ENCODE measurements at regions not wholly inside any gene's neighbourhood (a gene's known extent, or its start where the extent isn't known, plus 50 kb on each side); places are given as distances from the start of the nearest gene placed in this dataset.

- DNase-seq = no peak
These were observed 355.6 kb downstream of the PRDM2 start for GRCh38 chr1:14055442-14056223.

GRCh38 chr1:14057640-14058039 is 357.7 kb downstream of the PRDM2 start:
- DNase-seq = no peak

- no peak for DNase-seq
These were observed 361.2 kb downstream of the PRDM2 start for GRCh38 chr1:14061204-14061603.

GRCh38 chr1:14061722-14062121 is 361.7 kb downstream of the PRDM2 start:
- no peak for DNase-seq

GRCh38 chr1:14062669-14063068 is 362.7 kb downstream of the PRDM2 start:
- no peak for DNase-seq

GRCh38 chr1:14064649-14065442 is 364.9 kb downstream of the PRDM2 start:
- DNase-seq = no peak

- DNase-seq = no peak
These were observed 365.5 kb downstream of the PRDM2 start for GRCh38 chr1:14065486-14065885.

GRCh38 chr1:14067036-14067435 is 367.0 kb downstream of the PRDM2 start:
- DNase-seq = no peak

- DNase-seq = no peak
These were observed 367.7 kb downstream of the PRDM2 start for GRCh38 chr1:14067711-14068110.

GRCh38 chr1:14071581-14071980 is 371.6 kb downstream of the PRDM2 start:
- DNase-seq = no peak

GRCh38 chr1:14080653-14081052 is 380.7 kb downstream of the PRDM2 start:
- no peak for DNase-seq

- DNase-seq = no peak
These were observed 382.3 kb downstream of the PRDM2 start for GRCh38 chr1:14082331-14082730.

- DNase-seq = no peak
These were observed 383.3 kb downstream of the PRDM2 start for GRCh38 chr1:14083277-14083676.

GRCh38 chr1:14083706-14084105 is 383.7 kb downstream of the PRDM2 start:
- no peak for DNase-seq

- DNase-seq = no peak
These were observed 390.1 kb downstream of the PRDM2 start for GRCh38 chr1:14090062-14090461.

- DNase-seq = no peak
These were observed 390.5 kb downstream of the PRDM2 start for GRCh38 chr1:14090531-14090930.

- no peak for DNase-seq
These were observed 394.8 kb downstream of the PRDM2 start for GRCh38 chr1:14094611-14095400.

GRCh38 chr1:14098294-14098913 is 398.4 kb downstream of the PRDM2 start:
- no peak for DNase-seq

- no peak for DNase-seq
These were observed 400.5 kb downstream of the PRDM2 start for GRCh38 chr1:14100444-14100843.

GRCh38 chr1:14100919-14101318 is 400.9 kb downstream of the PRDM2 start:
- DNase-seq = no peak

GRCh38 chr1:14102180-14102579 is 402.2 kb downstream of the PRDM2 start:
- no peak for DNase-seq

GRCh38 chr1:14103878-14104430 is 404.0 kb downstream of the PRDM2 start:
- DNase-seq = no peak

GRCh38 chr1:14106126-14106525 is 406.1 kb downstream of the PRDM2 start:
- DNase-seq = no peak
